GM23338 (cell line): ENCODE measurements at regions not wholly inside any gene's neighbourhood (a gene's known extent, or its start where the extent isn't known, plus 50 kb on each side); places are given as distances from the start of the nearest gene placed in this dataset.

Source experiments
- CREB1 ChIP-seq: fragments of 250-450 bp; sonication (Bioruptor Pico); IDR thresholded peaks from 2 replicates; pipeline ENCODE4 v1.5.0; 2020; ENCODE audit warnings: low read depth, mild to moderate bottlenecking, moderate library complexity
- CTCF ChIP-seq, 2 experiments: fragments of 200-600 bp in 1 of 2; sonication (generic) in 1 of 2; conservative IDR thresholded peaks; 2 replicates each; pipeline versions ENCODE4 v1.5.1 to v1.6.1; 2016 to 2017; ENCODE audit warnings: antibody characterized with exemption in 2 of 2, low read depth in 2 of 2, mild to moderate bottlenecking in 2 of 2, moderate library complexity in 1 of 2
- EZH2 ChIP-seq: fragments of 200-600 bp; sonication (generic); IDR thresholded peaks from one replicate; pipeline ENCODE4 v1.8.0; 2017; ENCODE audit warnings: antibody characterized with exemption, mild to moderate bottlenecking, low read depth; ENCODE audit not compliant: unreplicated experiment
- EZH2phosphoT487 ChIP-seq: fragments of 200-600 bp; sonication (generic); IDR thresholded peaks from one replicate; pipeline ENCODE4 v1.8.1; 2018; ENCODE audit warnings: antibody characterized with exemption; ENCODE audit not compliant: unreplicated experiment
- JUNB ChIP-seq: IDR thresholded peaks from one replicate; pipeline ENCODE4 v1.6.1; 2016; ENCODE audit warnings: antibody characterized with exemption; ENCODE audit not compliant: unreplicated experiment
- NANOG ChIP-seq: IDR thresholded peaks from 2 replicates; pipeline ENCODE4 v1.6.1; 2016; ENCODE audit warnings: antibody characterized with exemption, borderline replicate concordance
- POLR2AphosphoS5 ChIP-seq: IDR thresholded peaks from 2 replicates; pipeline ENCODE4 v1.6.1; 2016; ENCODE audit warnings: antibody characterized with exemption, low read depth
- REST ChIP-seq: IDR thresholded peaks from one replicate; pipeline ENCODE4 v1.6.1; 2018; ENCODE audit warnings: antibody characterized with exemption; ENCODE audit not compliant: unreplicated experiment
- ZNF114 ChIP-seq: fragments of 250-450 bp; sonication (Bioruptor Pico); IDR thresholded peaks from 2 replicates; pipeline ENCODE4 v1.5.0; 2020; ENCODE audit warnings: mild to moderate bottlenecking, moderate library complexity
- ZNF462 ChIP-seq: fragments of 250-450 bp; sonication (Bioruptor Pico); IDR thresholded peaks from 2 replicates; pipeline ENCODE4 v1.5.0; 2020; ENCODE audit warnings: mild to moderate bottlenecking, moderate library complexity

- TF ChIP-seq EZH2 (no peak), CTCF (conservative IDR thresholded peaks at IDR 0.05; ENCODE audit: low read depth in 2 of 2) (no peak), EZH2phosphoT487 (no peak), POLR2AphosphoS5 (no peak), ZNF462 (CRISPR knock-in tag) (no peak), REST (no peak), CREB1 (no peak), ZNF114 (CRISPR knock-in tag) (no peak), NANOG (no peak), JUNB (no peak)
These were observed 312.9 kb downstream of the SAMD5 start for GRCh38 chr6:147821295-147821897.
